HEK293T (cell line): ENCODE measurements at regions not wholly inside any gene's neighbourhood (a gene's known extent, or its start where the extent isn't known, plus 50 kb on each side); places are given as distances from the start of the nearest gene placed in this dataset.

Experiments used
- ARNT ChIP-seq: fragments of 450-650 bp; IDR thresholded peaks from 2 replicates; pipeline ENCODE4 v1.6.1; 2017; ENCODE audit warnings: mild to moderate bottlenecking
- BHLHE40 ChIP-seq: fragments of 450-650 bp; IDR thresholded peaks from 2 replicates; pipeline ENCODE4 v1.6.1; 2016; ENCODE audit warnings: mild to moderate bottlenecking, moderate library complexity, borderline replicate concordance
- CTBP1 ChIP-seq: fragments of 450-650 bp; IDR thresholded peaks from 2 replicates; pipeline ENCODE4 v1.6.1; 2016; ENCODE audit warnings: borderline replicate concordance
- ELF4 ChIP-seq: fragments of 450-650 bp; IDR thresholded peaks from 2 replicates; pipeline ENCODE4 v1.6.1; 2017; ENCODE audit warnings: antibody characterized with exemption
- FOXA1 ChIP-seq: fragments of 450-650 bp; IDR thresholded peaks from 2 replicates; pipeline ENCODE4 v1.6.1; 2016; ENCODE audit warnings: mild to moderate bottlenecking
- FOXK2 ChIP-seq: fragments of 450-650 bp; IDR thresholded peaks from 2 replicates; pipeline ENCODE4 v1.6.1; 2016; ENCODE audit warnings: mild to moderate bottlenecking
- FOXM1 ChIP-seq: fragments of 450-650 bp; IDR thresholded peaks from 2 replicates; pipeline ENCODE4 v1.6.1; 2017; ENCODE audit warnings: mild to moderate bottlenecking, borderline replicate concordance
- HDGF ChIP-seq: fragments of 450-650 bp; IDR thresholded peaks from 2 replicates; pipeline ENCODE4 v1.6.1; 2017; ENCODE audit warnings: antibody characterized with exemption, borderline replicate concordance
- NFRKB ChIP-seq: fragments of 450-650 bp; IDR thresholded peaks from 2 replicates; pipeline ENCODE4 v1.6.1; 2016; ENCODE audit warnings: mild to moderate bottlenecking, moderate library complexity
- SP1 ChIP-seq: fragments of 450-650 bp; IDR thresholded peaks from 2 replicates; pipeline ENCODE4 v1.6.1; 2017
- SUZ12 ChIP-seq: fragments of 450-650 bp; IDR thresholded peaks from 2 replicates; pipeline ENCODE4 v1.6.1; 2016; ENCODE audit warnings: mild to moderate bottlenecking
- ZNF384 ChIP-seq: fragments of 450-650 bp; IDR thresholded peaks from 2 replicates; pipeline ENCODE4 v1.6.1; 2016
- TF ChIP-seq, protein P1 (sequence below): fragments of 450-650 bp; IDR thresholded peaks from 2 replicates; pipeline ENCODE4 v1.6.1; 2016

GRCh38 chrX:99248180-99248579, 1161.9 kb downstream of the PCDH19 start:
- TF ChIP-seq ARNT (no peak), NFRKB (no peak), FOXM1 (no peak), HDGF (no peak), SP1 (no peak), BHLHE40 (no peak), ZNF384 (no peak), FOXA1 (no peak), FOXK2 (no peak), ELF4 (no peak), SUZ12 (no peak), CTBP1 (no peak)
- TF ChIP-seq, protein P1, sequence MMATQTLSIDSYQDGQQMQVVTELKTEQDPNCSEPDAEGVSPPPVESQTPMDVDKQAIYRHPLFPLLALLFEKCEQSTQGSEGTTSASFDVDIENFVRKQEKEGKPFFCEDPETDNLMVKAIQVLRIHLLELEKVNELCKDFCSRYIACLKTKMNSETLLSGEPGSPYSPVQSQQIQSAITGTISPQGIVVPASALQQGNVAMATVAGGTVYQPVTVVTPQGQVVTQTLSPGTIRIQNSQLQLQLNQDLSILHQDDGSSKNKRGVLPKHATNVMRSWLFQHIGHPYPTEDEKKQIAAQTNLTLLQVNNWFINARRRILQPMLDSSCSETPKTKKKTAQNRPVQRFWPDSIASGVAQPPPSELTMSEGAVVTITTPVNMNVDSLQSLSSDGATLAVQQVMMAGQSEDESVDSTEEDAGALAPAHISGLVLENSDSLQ: no peak
